GM18517 (cell line): ENCODE measurements at regions not wholly inside any gene's neighbourhood (a gene's known extent, or its start where the extent isn't known, plus 50 kb on each side); places are given as distances from the start of the nearest gene placed in this dataset.
"Not testable (repeated sequence)": the region's sequence is repeated elsewhere in the genome, so short reads cannot be mapped to it uniquely, and the experiment has no call there.

ENCODE experiments used
- ATAC-seq: cut with Tn5 transposase; IDR thresholded peaks from one replicate; pipeline ENCODE4 v1.9.1; 2021; ENCODE audit warnings: mild to moderate bottlenecking, moderate library complexity; ENCODE audit not compliant: unreplicated experiment

- no peak for ATAC-seq
Measured at GRCh38 chr6:93183531-93183972, 235.8 kb downstream of the EPHA7 start.

DNA sequence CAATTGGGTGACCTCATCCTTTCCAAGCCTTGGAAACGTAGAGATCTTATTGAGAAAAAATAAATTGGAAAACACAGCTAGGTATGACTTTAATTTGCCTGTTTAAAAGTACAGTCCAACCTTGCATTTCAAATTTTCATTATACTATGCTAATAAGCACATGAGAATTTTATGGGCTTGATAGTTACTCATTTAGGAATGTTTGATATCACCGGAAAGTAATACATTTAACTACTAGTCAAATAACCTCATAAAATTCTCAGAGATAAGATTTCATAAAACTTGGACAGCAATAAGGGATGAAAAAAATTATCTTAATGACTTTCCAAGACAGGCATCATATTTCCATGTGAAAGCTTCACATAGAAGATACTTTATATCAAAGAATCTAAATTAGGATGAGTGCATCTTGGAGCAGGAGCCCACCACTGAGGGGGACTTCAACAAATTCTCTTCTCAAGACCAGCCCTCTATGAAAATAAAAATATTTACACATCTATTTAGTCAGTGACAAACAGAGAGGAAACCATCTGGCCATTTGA lies 236.3 kb downstream of the EPHA7 start:
- no peak for ATAC-seq

- no peak for ATAC-seq
Measured at GRCh38 chr6:93177918-93178317, 241.4 kb downstream of the EPHA7 start.

- ATAC-seq, result no peak
Measured at GRCh38 chr6:93177438-93177837, 241.9 kb downstream of the EPHA7 start.

DNA sequence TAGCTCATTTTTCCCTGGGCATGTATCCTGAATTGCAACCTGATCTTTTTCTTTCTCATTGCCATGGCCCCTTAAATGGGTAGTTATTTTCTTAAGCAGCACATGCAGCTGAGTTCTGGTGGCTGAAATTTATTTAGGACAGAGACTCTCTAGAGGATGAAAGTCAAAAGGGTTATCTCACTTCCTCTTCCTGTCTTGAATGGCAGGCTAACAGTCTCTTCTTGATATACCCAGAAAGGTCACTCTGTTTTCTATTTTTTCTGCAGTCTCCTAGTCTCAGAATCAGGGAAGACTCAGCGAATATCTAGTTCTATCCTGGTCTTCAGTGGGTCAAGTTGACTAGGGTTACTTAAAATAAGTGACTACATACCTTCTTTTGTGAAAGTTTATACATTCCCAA lies 243.3 kb downstream of the EPHA7 start:
- ATAC-seq, result peak; percentile 94

- ATAC-seq, result not testable (repeated sequence)
Measured at GRCh38 chr6:93173573-93173972, 245.8 kb downstream of the EPHA7 start.

DNA sequence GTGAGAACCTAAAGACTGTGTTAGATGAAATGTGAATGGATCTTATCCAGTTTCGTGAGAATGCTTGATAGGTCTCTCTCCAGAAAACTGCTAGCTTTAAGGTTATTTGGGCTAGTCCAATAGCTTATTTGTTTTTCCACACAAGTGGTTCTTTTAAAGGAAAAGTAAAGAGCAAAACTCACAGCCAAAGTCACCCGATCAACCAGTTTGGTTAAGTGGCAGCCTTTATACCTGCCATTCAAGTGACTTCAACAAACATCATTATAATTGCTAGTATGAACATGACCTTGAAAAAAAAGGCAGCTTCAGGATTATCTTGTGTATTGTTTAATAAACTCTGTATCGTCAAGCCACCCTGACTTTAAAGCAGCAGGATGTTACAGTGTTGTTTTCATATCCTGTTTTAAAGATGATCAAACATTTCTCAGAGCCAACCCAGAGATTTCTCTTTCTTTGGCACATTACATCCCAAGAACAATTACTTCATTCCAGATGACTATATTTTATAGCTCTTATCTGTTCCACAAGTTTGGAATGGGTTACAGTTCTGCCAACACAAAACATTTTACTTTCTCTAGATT lies 253.4 kb downstream of the EPHA7 start:
- ATAC-seq, result no peak

DNA sequence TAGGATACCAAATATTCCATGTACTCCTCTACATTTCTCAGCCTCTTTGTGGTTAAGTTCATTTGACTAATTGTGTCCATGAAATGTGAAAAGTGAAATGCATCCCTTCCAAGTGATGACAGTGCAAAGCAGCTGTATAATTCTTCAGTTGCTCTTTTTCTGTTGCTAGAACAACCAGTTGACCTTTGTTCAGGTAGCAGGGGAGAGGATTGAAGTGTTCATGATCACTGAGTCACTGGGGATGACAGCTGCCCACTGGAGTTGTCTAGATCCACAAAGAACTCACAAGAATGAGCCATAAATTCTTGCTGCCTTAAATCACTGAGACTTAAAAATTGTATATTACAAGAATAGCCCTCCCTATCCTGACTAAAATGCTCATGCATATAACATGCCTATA lies 254.6 kb downstream of the EPHA7 start:
- no peak for ATAC-seq

DNA sequence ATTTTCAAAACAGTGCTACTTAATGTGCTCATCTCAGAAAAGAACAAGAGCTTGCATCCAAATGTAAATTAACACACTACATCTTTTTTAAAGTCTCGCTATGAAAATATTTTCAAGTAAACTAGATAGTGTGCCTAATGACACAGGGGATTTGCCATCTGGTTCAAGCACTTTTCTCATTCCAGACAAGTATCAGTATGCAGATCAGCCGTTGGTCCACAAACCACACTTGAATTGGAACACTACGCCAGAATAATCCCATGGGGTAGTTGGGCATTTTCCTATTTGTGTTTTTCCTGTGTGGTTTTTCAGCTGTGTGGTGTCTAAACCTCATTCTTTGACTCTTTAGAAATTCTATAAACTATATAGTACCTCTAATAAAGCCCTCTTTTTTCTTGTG lies 256.2 kb downstream of the EPHA7 start:
- no peak for ATAC-seq

GRCh38 chr6:93139408-93140081 lies 279.8 kb downstream of the EPHA7 start:
- ATAC-seq, result peak; percentile 94

- ATAC-seq, result no peak
Measured at GRCh38 chr6:93136111-93136510, 283.2 kb downstream of the EPHA7 start.

- no peak for ATAC-seq
Measured at GRCh38 chr6:93124006-93124632, 295.2 kb downstream of the EPHA7 start.

DNA sequence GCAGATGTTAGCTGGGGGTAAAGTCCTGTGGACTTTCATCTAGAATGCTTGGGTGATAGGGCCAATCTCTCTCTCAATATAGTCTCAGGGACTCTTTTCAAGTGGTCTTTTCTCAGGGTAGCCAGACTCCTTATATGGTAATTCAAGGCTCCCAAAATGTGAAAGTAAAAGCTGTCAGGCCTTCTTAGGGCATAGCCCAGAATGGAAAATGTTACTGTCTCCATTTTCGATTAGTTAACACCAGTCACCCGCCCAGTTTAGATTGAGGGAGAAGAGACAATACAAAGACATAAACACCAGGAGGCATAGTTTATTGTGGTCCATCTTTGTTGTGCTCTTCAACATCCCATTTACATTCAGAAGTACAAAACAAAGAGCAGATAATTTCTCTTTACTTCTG lies 295.8 kb downstream of the EPHA7 start:
- no peak for ATAC-seq

- ATAC-seq, result no peak
Measured at GRCh38 chr6:93120154-93120742, 299.1 kb downstream of the EPHA7 start.

- ATAC-seq, result no peak
Measured at GRCh38 chr6:93105907-93106306, 313.5 kb downstream of the EPHA7 start.

- no peak for ATAC-seq
Measured at GRCh38 chr6:93105017-93105416, 314.3 kb downstream of the EPHA7 start.

DNA sequence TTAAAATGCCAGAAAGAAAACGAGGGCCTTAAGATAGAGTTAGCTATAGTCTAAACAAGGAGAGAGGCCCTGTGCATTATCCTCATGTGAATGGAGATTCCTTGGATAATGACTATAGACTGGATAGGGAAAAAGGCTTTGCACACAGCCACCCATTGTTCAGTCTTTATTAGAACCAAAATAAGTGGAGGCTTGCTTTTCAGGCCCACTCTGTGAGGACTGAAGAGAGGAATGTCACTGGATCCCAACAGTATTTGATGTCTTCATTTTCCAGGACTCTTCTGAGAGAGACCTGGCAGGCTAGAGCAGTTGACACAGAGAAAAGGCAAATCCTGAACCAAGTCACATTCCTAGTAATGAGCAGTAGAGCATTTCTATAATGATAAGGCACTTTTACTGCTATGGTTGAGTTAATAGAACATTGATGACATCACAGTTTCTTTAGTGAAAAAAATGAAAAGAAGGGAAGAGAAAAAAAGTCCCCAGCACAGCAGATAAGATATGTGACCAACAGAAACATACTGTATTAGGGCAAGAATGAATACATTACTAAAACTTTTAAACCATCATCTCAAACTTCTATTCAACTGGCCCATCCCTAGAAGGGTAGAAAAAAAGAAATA lies 315.1 kb downstream of the EPHA7 start:
- ATAC-seq, result no peak

DNA sequence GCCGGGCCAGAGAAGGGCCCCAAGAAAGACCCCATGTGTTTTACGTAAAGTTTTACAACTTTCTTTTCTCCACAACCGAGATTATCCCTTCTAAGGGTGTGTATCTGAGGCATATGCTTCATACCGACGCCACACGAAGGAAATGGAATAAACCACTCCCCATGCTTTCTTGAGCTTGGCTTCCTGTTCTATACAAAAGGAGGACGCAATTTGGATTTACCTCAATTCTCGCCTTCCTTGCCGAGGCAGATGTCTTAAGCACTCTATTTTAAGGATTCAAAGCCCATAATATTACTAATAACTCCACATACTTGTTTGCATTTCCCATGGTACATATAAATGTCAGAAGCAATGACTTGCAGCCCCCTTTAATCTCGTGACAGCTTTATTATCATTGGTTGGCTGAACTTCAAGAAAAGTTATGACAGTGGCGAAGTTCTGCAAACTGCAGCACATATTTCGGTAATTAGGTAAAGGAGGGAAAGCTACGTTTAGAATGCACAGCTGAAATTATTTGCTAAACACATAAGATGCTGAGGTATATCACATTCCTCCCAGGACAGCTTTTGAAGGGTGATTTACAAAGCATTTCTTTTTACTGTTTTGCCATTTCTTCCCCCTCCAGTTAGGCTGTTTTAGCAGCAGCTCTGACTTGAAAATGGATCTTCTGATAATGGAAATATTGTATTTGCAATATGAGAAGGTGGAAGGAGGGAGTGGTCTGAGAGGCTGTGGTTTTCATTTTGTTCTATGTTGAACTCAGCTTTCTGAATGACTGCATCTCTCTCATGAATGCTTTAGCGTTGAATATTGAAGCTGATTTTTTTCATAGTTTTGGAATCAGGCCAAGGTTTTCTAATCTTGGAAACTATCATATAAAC lies 330.5 kb downstream of the EPHA7 start:
- ATAC-seq, result no peak

- ATAC-seq, result no peak
Measured at GRCh38 chr6:93087606-93088005, 331.8 kb downstream of the EPHA7 start.

DNA sequence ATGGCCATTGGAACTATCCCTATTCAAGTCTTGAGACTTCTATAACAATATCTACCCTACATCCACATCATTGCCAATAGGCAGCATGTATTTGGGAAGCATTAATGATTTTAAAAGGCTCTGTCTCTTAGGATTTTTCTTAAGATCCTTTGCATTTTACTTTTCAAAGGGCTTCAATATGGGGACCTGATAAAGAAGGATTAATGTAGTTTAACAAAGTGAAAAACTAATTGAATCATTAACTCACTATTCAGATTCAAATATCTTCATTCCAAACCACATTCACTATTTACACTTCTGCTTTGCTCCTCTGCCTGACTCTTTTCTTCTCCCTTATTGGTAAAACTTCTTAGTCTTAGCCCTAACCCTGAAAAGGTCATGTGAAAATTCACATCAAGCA lies 333.0 kb downstream of the EPHA7 start:
- ATAC-seq, result no peak
